ENCODE measurements at regions not wholly inside any gene's neighbourhood (a gene's known extent, or its start where the extent isn't known, plus 50 kb on each side); places are given as distances from the start of the nearest gene placed in this dataset.

DNA sequence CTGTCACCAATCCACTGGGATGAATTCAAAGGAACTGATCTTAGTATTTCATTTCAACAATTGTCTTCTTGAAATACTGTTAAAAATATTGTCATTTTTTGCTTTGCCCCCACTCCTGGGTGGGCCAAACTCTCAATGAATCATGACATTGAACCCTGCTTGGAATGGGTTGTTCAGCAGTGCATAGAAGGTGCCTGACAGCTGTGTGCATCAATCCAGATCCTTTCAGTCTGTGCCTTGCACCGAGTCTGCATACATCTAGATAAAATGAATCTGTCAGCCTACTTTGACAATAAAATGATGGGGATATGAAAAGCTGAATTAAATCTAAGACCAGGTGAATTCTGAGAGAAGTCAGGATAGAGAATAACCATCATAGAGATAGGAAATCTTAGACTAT lies 706.6 kb downstream of the CBLN2 start:
- no peak for TF ChIP-seq CTCF (IDR thresholded peaks at IDR 0.05; ENCODE audit: low read length, missing control alignments)
- no peak overlapping the region for H3K4me3 ChIP-seq (replicated peaks; ENCODE audit: low read depth, low read length)
- DNase-seq (ENCODE audit: low read depth): no peak

- TF ChIP-seq CTCF (IDR thresholded peaks at IDR 0.05; ENCODE audit: low read length, missing control alignments): no peak
- H3K4me3 ChIP-seq (replicated peaks; ENCODE audit: low read depth, low read length): no peak overlapping the region
- DNase-seq (ENCODE audit: low read depth): no peak
These were observed 711.1 kb downstream of the CBLN2 start for GRCh38 chr18:71832946-71833617.

- DNase-seq (ENCODE audit: low read depth): peak; percentile 10
- TF ChIP-seq CTCF (IDR thresholded peaks at IDR 0.05; ENCODE audit: low read length, missing control alignments): no peak
- no peak overlapping the region for H3K4me3 ChIP-seq (replicated peaks; ENCODE audit: low read depth, low read length)
These were observed 713.1 kb downstream of the CBLN2 start for GRCh38 chr18:71831039-71831438.

DNA sequence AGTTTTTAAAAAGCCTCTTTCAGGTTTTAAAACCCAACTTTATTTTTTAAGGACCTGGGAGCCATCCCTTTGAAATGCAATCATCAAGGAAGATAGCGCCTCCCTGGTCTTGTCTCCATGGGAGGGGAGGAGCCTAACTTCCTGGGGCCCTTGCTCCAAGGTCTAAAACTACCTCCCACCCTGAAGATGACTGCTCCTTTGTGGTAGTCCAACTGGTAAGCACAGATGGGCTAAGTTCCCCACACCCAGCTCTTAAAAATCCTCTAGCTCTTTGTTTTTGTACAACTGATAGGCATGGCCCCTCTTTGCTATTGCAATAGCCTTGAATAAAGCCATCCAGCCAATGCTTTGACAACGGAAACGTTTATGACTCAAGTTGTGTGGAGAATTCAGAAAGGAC lies 716.8 kb downstream of the CBLN2 start:
- TF ChIP-seq CTCF (IDR thresholded peaks at IDR 0.05; ENCODE audit: low read length, missing control alignments): no peak
- H3K4me3 ChIP-seq (replicated peaks; ENCODE audit: low read depth, low read length): no peak overlapping the region
- no peak for DNase-seq (ENCODE audit: low read depth)

DNA sequence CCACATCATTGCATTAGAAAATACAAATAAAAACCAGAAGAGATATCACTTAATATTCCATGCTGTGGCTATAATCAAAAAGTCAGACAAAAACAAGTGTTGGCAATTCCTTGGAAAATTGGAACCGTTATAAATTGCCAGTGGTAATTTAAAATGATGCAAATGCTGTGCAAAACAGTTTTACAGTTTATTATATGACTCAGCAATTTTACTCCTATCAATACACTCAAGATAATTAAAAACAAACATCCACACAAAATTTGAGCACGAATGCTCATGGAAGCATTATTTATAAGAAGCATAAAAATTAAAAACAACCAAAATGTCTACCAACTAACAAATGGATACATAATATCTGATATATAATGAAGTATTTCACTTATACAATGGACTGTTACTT lies 728.8 kb downstream of the CBLN2 start:
- TF ChIP-seq CTCF (IDR thresholded peaks at IDR 0.05; ENCODE audit: low read length, missing control alignments): no peak
- DNase-seq (ENCODE audit: low read depth): no peak
- no peak overlapping the region for H3K4me3 ChIP-seq (replicated peaks; ENCODE audit: low read depth, low read length)

GRCh38 chr18:71809711-71810110 lies 734.4 kb downstream of the CBLN2 start:
- no peak for TF ChIP-seq CTCF (IDR thresholded peaks at IDR 0.05; ENCODE audit: low read length, missing control alignments)
- H3K4me3 ChIP-seq (replicated peaks; ENCODE audit: low read depth, low read length): no peak overlapping the region
- no peak for DNase-seq (ENCODE audit: low read depth)

GRCh38 chr18:71808616-71809015 lies 735.5 kb downstream of the CBLN2 start:
- no peak for TF ChIP-seq CTCF (IDR thresholded peaks at IDR 0.05; ENCODE audit: low read length, missing control alignments)
- DNase-seq (ENCODE audit: low read depth): no peak
- H3K4me3 ChIP-seq (replicated peaks; ENCODE audit: low read depth, low read length): no peak overlapping the region
